ENCODE measurements at regions not wholly inside any gene's neighbourhood (a gene's known extent, or its start where the extent isn't known, plus 50 kb on each side); places are given as distances from the start of the nearest gene placed in this dataset.
"Not testable (repeated sequence)": the region's sequence is repeated elsewhere in the genome, so short reads cannot be mapped to it uniquely, and the experiment has no call there.

- Histone ChIP-seq H3K27ac (ENCODE audit: control insufficient read depth, insufficient read depth, low read length) (no peak overlapping the region), H2AFZ (ENCODE audit: control insufficient read depth, low read length) (no peak overlapping the region), H3K9ac (ENCODE audit: control insufficient read depth, extremely low read depth, insufficient read depth, low read length) (no peak overlapping the region), H3K9me3 (ENCODE audit: control insufficient read depth, low read depth, low read length) (no peaks in the 10 kb centered on the region), H3K4me2 (ENCODE audit: control insufficient read depth, extremely low read depth, insufficient read depth, low read depth, low read length) (no peak overlapping the region), H3K36me3 (ENCODE audit: control insufficient read depth in 2 of 2, extremely low read depth in 1 of 2, insufficient read depth in 2 of 2, low read length in 2 of 2) (no peaks in the 10 kb centered on the region), H3K9me1 (ENCODE audit: control insufficient read depth, extremely low read depth, insufficient read depth, low read length) (no peaks in the 10 kb centered on the region), H4K20me1 (ENCODE audit: control insufficient read depth, extremely low read depth, insufficient read depth, low read length) (no peaks in the 10 kb centered on the region), H3K4me3 (ENCODE audit: control insufficient read depth in 2 of 3, extremely low read depth in 1 of 3, insufficient read depth in 2 of 3, low read depth in 1 of 3, low read length in 3 of 3) (no peak overlapping the region), H3K4me1 (ENCODE audit: control insufficient read depth, extremely low read depth, insufficient read depth, low read length) (no peaks in the 10 kb centered on the region), H3K79me2 (ENCODE audit: control insufficient read depth, insufficient read depth, low read length) (no peaks in the 10 kb centered on the region), H3K27me3 (ENCODE audit: control insufficient read depth, extremely low read depth, insufficient read depth, low read length) (no peaks in the 10 kb centered on the region)
- no peak for FAIRE-seq
- no peak for DNase-seq (ENCODE audit: low read depth, low spot score)
- dilution Hi-C loops (cut with MboI; ENCODE audit: extremely low pct_ligation_motif_present, low sequenced_read_pairs), result no loop called here
- TF ChIP-seq EZH2 (IDR thresholded peaks at IDR 0.05; ENCODE audit: low read length), result no peak
- TF ChIP-seq CTCF (optimal IDR thresholded peaks at IDR 0.05 in 1 of 3, IDR thresholded peaks at IDR 0.05 in 1 of 3, conservative IDR thresholded peaks at IDR 0.05 in 1 of 3; ENCODE audit: extremely low read depth in 1 of 3, insufficient read depth in 2 of 3, low read length in 3 of 3), result no peak
These were observed 115.0 kb upstream of the RASGEF1B start for GRCh38 chr4:81586706-81587105.

- H4K20me1 ChIP-seq (ENCODE audit: control insufficient read depth, extremely low read depth, insufficient read depth, low read length); H3K79me2 ChIP-seq (ENCODE audit: control insufficient read depth, insufficient read depth, low read length); FAIRE-seq; H2AFZ ChIP-seq (ENCODE audit: control insufficient read depth, low read length); H3K9me1 ChIP-seq (ENCODE audit: control insufficient read depth, extremely low read depth, insufficient read depth, low read length); H3K4me1 ChIP-seq (ENCODE audit: control insufficient read depth, extremely low read depth, insufficient read depth, low read length); H3K36me3 ChIP-seq (ENCODE audit: control insufficient read depth in 2 of 2, extremely low read depth in 1 of 2, insufficient read depth in 2 of 2, low read length in 2 of 2); H3K9me3 ChIP-seq (ENCODE audit: control insufficient read depth, low read depth, low read length); H3K4me3 ChIP-seq (ENCODE audit: control insufficient read depth in 2 of 3, extremely low read depth in 1 of 3, insufficient read depth in 2 of 3, low read depth in 1 of 3, low read length in 3 of 3); H3K27me3 ChIP-seq (ENCODE audit: control insufficient read depth, extremely low read depth, insufficient read depth, low read length); DNase-seq (ENCODE audit: low read depth, low spot score); dilution Hi-C loops (cut with MboI; ENCODE audit: extremely low pct_ligation_motif_present, low sequenced_read_pairs); H3K27ac ChIP-seq (ENCODE audit: control insufficient read depth, insufficient read depth, low read length); H3K4me2 ChIP-seq (ENCODE audit: control insufficient read depth, extremely low read depth, insufficient read depth, low read depth, low read length); H3K9ac ChIP-seq (ENCODE audit: control insufficient read depth, extremely low read depth, insufficient read depth, low read length): not testable (repeated sequence)
These were observed 109.3 kb upstream of the RASGEF1B start for GRCh38 chr4:81580994-81581374.

GRCh38 chr4:81580346-81580993, 108.8 kb upstream of the RASGEF1B start:
- Histone ChIP-seq H3K9me1 (ENCODE audit: control insufficient read depth, extremely low read depth, insufficient read depth, low read length) (no peaks in the 10 kb centered on the region), H4K20me1 (ENCODE audit: control insufficient read depth, extremely low read depth, insufficient read depth, low read length) (no peaks in the 10 kb centered on the region), H3K79me2 (ENCODE audit: control insufficient read depth, insufficient read depth, low read length) (no peaks in the 10 kb centered on the region), H3K9ac (ENCODE audit: control insufficient read depth, extremely low read depth, insufficient read depth, low read length) (no peak overlapping the region), H3K4me3 (ENCODE audit: control insufficient read depth in 2 of 3, extremely low read depth in 1 of 3, insufficient read depth in 2 of 3, low read depth in 1 of 3, low read length in 3 of 3) (no peak overlapping the region), H2AFZ (ENCODE audit: control insufficient read depth, low read length) (no peak overlapping the region), H3K4me2 (ENCODE audit: control insufficient read depth, extremely low read depth, insufficient read depth, low read depth, low read length) (no peak overlapping the region), H3K27ac (ENCODE audit: control insufficient read depth, insufficient read depth, low read length) (no peak overlapping the region), H3K9me3 (ENCODE audit: control insufficient read depth, low read depth, low read length) (no peaks in the 10 kb centered on the region), H3K36me3 (ENCODE audit: control insufficient read depth in 2 of 2, extremely low read depth in 1 of 2, insufficient read depth in 2 of 2, low read length in 2 of 2) (no peaks in the 10 kb centered on the region), H3K4me1 (ENCODE audit: control insufficient read depth, extremely low read depth, insufficient read depth, low read length) (no peaks in the 10 kb centered on the region), H3K27me3 (ENCODE audit: control insufficient read depth, extremely low read depth, insufficient read depth, low read length) (no peaks in the 10 kb centered on the region)
- DNase-seq (ENCODE audit: low read depth, low spot score) (no peak), FAIRE-seq (no peak)
- dilution Hi-C loops (cut with MboI; ENCODE audit: extremely low pct_ligation_motif_present, low sequenced_read_pairs), result no loop called here
- no peak for TF ChIP-seq EZH2 (IDR thresholded peaks at IDR 0.05; ENCODE audit: low read length)
- TF ChIP-seq CTCF (optimal IDR thresholded peaks at IDR 0.05 in 1 of 3, IDR thresholded peaks at IDR 0.05 in 1 of 3, conservative IDR thresholded peaks at IDR 0.05 in 1 of 3; ENCODE audit: extremely low read depth in 1 of 3, insufficient read depth in 2 of 3, low read length in 3 of 3), result no peak

All from keratinocyte (primary cell).